ENCODE measurements at regions not wholly inside any gene's neighbourhood (a gene's known extent, or its start where the extent isn't known, plus 50 kb on each side); places are given as distances from the start of the nearest gene placed in this dataset.

DNA sequence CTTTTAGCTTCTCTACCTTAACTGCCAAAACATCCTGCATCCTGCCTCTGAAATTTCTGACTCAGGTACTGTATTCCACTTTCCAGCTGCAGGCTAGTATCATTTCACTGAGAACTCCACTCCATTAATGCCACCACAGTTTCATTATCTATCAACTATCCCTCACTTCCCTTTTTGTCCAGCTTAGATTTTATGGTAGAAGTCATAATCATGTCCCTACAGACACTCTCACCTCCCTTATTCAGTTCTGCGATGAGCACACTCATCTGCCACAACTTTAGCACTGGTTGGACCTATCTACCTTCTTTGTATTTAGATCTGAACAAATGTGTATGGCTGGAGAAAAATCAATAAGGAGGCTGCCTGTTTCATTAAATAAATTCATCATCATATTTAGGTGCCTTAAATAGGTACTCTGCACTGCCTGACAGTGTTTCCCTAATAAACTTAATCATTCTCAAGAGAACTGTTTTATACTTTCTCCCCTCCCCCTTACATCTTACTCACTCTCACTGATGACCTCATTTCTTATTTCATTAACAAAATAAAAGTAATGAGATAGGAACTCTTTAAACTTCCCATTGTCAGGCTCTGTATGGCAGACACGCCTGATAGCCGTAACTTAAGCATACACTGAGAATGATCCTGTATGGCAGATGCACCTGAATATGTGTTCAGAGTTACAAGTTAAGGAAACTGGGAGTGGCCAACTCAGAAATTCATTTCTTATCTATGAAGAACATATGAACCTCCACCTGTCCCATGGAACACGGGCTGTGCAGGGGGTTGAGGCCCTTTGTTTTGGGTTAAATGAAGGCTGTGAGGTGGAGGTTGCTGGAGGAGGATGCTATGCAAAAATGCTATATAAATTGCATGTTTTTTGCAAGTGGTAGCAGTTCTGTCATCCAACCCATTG is 95.3 kb upstream of the MAN1A1 start:
- no TSS peak for BruUV-seq (replicated peaks)
- intact Hi-C loops (cut with micrococcal nuclease; ENCODE audit: unreplicated experiment) = no loop called here
- CTCF ChIA-PET = no interaction called here

GRCh38 chr6:119443993-119444641 is 94.6 kb upstream of the MAN1A1 start:
- Histone ChIP-seq H3K27ac (ENCODE audit: low read length) (no peak overlapping the region), H3K36me3 (ENCODE audit: control insufficient read depth, insufficient read depth, low read length) (no peaks in the 10 kb centered on the region), H3K4me1 (ENCODE audit: control insufficient read depth, insufficient read depth, low read length) (no peaks in the 10 kb centered on the region), H3K4me3 (ENCODE audit: low read depth in 2 of 2, low read length in 2 of 2) (no peak overlapping the region), H3K27me3 (ENCODE audit: control insufficient read depth, insufficient read depth, low read length) (no peaks in the 10 kb centered on the region), H3K9me3 (ENCODE audit: control insufficient read depth, insufficient read depth, low read depth, low read length) (no peaks in the 10 kb centered on the region)
- in situ Hi-C loops (cut with HindIII; ENCODE audit: low pct_unique_long_range_greater_than_20kb, low sequenced_read_pairs) = no loop called here
- TF ChIP-seq POLR2AphosphoS5 (IDR thresholded peaks at IDR 0.05; ENCODE audit: low read depth, low read length) = no peak
- TF ChIP-seq, protein P1, sequence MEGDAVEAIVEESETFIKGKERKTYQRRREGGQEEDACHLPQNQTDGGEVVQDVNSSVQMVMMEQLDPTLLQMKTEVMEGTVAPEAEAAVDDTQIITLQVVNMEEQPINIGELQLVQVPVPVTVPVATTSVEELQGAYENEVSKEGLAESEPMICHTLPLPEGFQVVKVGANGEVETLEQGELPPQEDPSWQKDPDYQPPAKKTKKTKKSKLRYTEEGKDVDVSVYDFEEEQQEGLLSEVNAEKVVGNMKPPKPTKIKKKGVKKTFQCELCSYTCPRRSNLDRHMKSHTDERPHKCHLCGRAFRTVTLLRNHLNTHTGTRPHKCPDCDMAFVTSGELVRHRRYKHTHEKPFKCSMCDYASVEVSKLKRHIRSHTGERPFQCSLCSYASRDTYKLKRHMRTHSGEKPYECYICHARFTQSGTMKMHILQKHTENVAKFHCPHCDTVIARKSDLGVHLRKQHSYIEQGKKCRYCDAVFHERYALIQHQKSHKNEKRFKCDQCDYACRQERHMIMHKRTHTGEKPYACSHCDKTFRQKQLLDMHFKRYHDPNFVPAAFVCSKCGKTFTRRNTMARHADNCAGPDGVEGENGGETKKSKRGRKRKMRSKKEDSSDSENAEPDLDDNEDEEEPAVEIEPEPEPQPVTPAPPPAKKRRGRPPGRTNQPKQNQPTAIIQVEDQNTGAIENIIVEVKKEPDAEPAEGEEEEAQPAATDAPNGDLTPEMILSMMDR (IDR thresholded peaks at IDR 0.05) = no peak
- no peak for TF ChIP-seq TCF7L2 (IDR thresholded peaks at IDR 0.05; ENCODE audit: low read depth, low read length)
- TF ChIP-seq, protein P2, sequence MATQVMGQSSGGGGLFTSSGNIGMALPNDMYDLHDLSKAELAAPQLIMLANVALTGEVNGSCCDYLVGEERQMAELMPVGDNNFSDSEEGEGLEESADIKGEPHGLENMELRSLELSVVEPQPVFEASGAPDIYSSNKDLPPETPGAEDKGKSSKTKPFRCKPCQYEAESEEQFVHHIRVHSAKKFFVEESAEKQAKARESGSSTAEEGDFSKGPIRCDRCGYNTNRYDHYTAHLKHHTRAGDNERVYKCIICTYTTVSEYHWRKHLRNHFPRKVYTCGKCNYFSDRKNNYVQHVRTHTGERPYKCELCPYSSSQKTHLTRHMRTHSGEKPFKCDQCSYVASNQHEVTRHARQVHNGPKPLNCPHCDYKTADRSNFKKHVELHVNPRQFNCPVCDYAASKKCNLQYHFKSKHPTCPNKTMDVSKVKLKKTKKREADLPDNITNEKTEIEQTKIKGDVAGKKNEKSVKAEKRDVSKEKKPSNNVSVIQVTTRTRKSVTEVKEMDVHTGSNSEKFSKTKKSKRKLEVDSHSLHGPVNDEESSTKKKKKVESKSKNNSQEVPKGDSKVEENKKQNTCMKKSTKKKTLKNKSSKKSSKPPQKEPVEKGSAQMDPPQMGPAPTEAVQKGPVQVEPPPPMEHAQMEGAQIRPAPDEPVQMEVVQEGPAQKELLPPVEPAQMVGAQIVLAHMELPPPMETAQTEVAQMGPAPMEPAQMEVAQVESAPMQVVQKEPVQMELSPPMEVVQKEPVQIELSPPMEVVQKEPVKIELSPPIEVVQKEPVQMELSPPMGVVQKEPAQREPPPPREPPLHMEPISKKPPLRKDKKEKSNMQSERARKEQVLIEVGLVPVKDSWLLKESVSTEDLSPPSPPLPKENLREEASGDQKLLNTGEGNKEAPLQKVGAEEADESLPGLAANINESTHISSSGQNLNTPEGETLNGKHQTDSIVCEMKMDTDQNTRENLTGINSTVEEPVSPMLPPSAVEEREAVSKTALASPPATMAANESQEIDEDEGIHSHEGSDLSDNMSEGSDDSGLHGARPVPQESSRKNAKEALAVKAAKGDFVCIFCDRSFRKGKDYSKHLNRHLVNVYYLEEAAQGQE (IDR thresholded peaks at IDR 0.05; ENCODE audit: insufficient read depth in 1 of 2, low read depth in 2 of 2, low read length in 1 of 2) = no peak
- intact Hi-C loops (cut with micrococcal nuclease; ENCODE audit: unreplicated experiment) = no loop called here
- no peak for ATAC-seq
- BruUV-seq (replicated peaks) = no TSS peak
- ChIA-PET POLR2A (no interaction called here), CTCF (no interaction called here)
- no peak for DNase-seq (ENCODE audit: low read depth, low spot score)

More for the DNA sequence above, 95.3 kb upstream of the MAN1A1 start:
- in situ Hi-C loops (cut with HindIII; ENCODE audit: low pct_unique_long_range_greater_than_20kb, low sequenced_read_pairs) = no loop called here
- Histone ChIP-seq H3K9me3 (ENCODE audit: control insufficient read depth, insufficient read depth, low read depth, low read length) (no peaks in the 10 kb centered on the region), H3K27me3 (ENCODE audit: control insufficient read depth, insufficient read depth, low read length) (no peaks in the 10 kb centered on the region), H3K27ac (ENCODE audit: low read length) (no peak overlapping the region), H3K4me1 (ENCODE audit: control insufficient read depth, insufficient read depth, low read length) (no peaks in the 10 kb centered on the region), H3K4me3 (ENCODE audit: low read depth in 2 of 2, low read length in 2 of 2) (no peak overlapping the region), H3K36me3 (ENCODE audit: control insufficient read depth, insufficient read depth, low read length) (no peaks in the 10 kb centered on the region)
- no peak for TF ChIP-seq SIN3A (IDR thresholded peaks at IDR 0.05; ENCODE audit: borderline replicate concordance, insufficient read depth, low read depth, low read length)
- TF ChIP-seq, protein P1 (IDR thresholded peaks at IDR 0.05) = no peak
- TF ChIP-seq, protein P2 (IDR thresholded peaks at IDR 0.05; ENCODE audit: insufficient read depth in 1 of 2, low read depth in 2 of 2, low read length in 1 of 2) = no peak
- TF ChIP-seq POLR2AphosphoS5 (IDR thresholded peaks at IDR 0.05; ENCODE audit: low read depth, low read length) = no peak
- no peak for TF ChIP-seq TCF7L2 (IDR thresholded peaks at IDR 0.05; ENCODE audit: low read depth, low read length)
- DNase-seq (ENCODE audit: low read depth, low spot score) (no peak), ATAC-seq (no peak)
- POLR2A ChIA-PET = no interaction called here
